K562 (cell line): ENCODE measurements at regions not wholly inside any gene's neighbourhood (a gene's known extent, or its start where the extent isn't known, plus 50 kb on each side); places are given as distances from the start of the nearest gene placed in this dataset.

ENCODE experiments used
- ATAC-seq: fragments of 200-7000 bp; cut with Tn5 transposase; 3 replicates; pipeline ENCODE4 v1.9.1; 2020; ENCODE audit warnings: moderate library complexity
- BruUV-seq: library from RNA; stranded (reverse); fragments of 400-500 nt; replicated peaks from 2 replicates; lab custom pipeline; 2021; lab: Mats Ljungman, UMichigan
- CTCF ChIA-PET: fragments of 300-600 bp; formaldehyde crosslinking; extraction: SDS; loops from one replicate; lab custom pipeline; 2021; ENCODE audit warnings: low intra/inter-chr PET ratio; lab: Yijun Ruan, JAX
- POLR2A ChIA-PET: fragments of 300-600, 350-650 bp; sonication (Branson Sonifier 250); formaldehyde crosslinking; extraction: SDS; loops from one replicate; lab custom pipeline; 2021; ENCODE audit warnings: antibody characterized with exemption, inconsistent platforms; lab: Yijun Ruan, JAX
- DNase-seq, 4 experiments: peaks; one replicate each; pipeline versions ENCODE4 v3.0.0 to v3.0.0-alpha.2; 2011 to 2018; ENCODE audit warnings: low spot score in 3 of 4, mixed read lengths in 3 of 4; ENCODE audit errors: extremely low read depth in 1 of 4
- FAIRE-seq: peaks from 2 replicates; lab custom pipeline; 2011; peaks lifted over from hg19 to GRCh38; lab: Jason Lieb, UNC
- H2AFZ ChIP-seq: 2 replicates; pipeline ENCODE4 v1.6.0; 2011; ENCODE audit warnings: low read depth, low read length, control low read depth, inconsistent platforms
- H3K27ac ChIP-seq: fragments of 200-600 bp; 3 replicates; pipeline ENCODE4 v1.8.0; 2011; ENCODE audit warnings: low read depth, mild to moderate bottlenecking, control low read depth, inconsistent platforms, low read length, moderate library complexity, mixed read lengths; ENCODE audit errors: extremely low read depth
- H3K27me3 ChIP-seq, 2 experiments: fragments of 300-600 bp in 1 of 2; 2 replicates in 1 of 2; 3 replicates in 1 of 2; pipeline versions ENCODE4 v1.6.0 to v1.8.0; 2011; ENCODE audit warnings: inconsistent platforms in 2 of 2, low read length in 2 of 2, mild to moderate bottlenecking in 1 of 2, mixed read lengths in 1 of 2, moderate library complexity in 1 of 2; ENCODE audit not compliant: control insufficient read depth in 2 of 2, insufficient read depth in 2 of 2
- H3K36me3 ChIP-seq: fragments of 300-600 bp; 3 replicates; pipeline ENCODE4 v1.8.0; 2011; ENCODE audit warnings: mild to moderate bottlenecking, low read length, inconsistent platforms; ENCODE audit not compliant: control insufficient read depth, insufficient read depth
- H3K4me1 ChIP-seq, 2 experiments: fragments of 200-600 bp in 1 of 2; replicated peaks in 1 of 2; 2 replicates in 1 of 2; 3 replicates in 1 of 2; pipeline versions ENCODE4 v1.5.1 to v1.8.0; 2011; ENCODE audit warnings: inconsistent platforms in 2 of 2, low read length in 2 of 2, mild to moderate bottlenecking in 1 of 2, mixed read lengths in 1 of 2, moderate library complexity in 1 of 2; ENCODE audit not compliant: control insufficient read depth in 2 of 2, insufficient read depth in 2 of 2
- H3K4me2 ChIP-seq: 2 replicates; pipeline ENCODE4 v1.6.1; 2011; ENCODE audit warnings: low read length, control low read depth, inconsistent platforms, mixed read lengths; ENCODE audit not compliant: insufficient read depth
- H3K4me3 ChIP-seq: fragments of 200-600 bp; sonication (generic), shearing (Covaris generic); 2 replicates; pipeline ENCODE4 v1.5.1; 2016; ENCODE audit warnings: control low read depth, inconsistent platforms
- H3K79me2 ChIP-seq: fragments of 200-600 bp; 3 replicates; pipeline ENCODE4 v1.8.0; 2011; ENCODE audit warnings: low read length, inconsistent platforms; ENCODE audit not compliant: control insufficient read depth, insufficient read depth
- H3K9ac ChIP-seq, 2 experiments: 2 replicates each; pipeline versions ENCODE4 v1.6.0 to v1.6.1; 2011; ENCODE audit warnings: low read depth in 2 of 2, low read length in 2 of 2, control low read depth in 1 of 2, inconsistent platforms in 1 of 2, mild to moderate bottlenecking in 1 of 2, mixed read lengths in 1 of 2; ENCODE audit not compliant: insufficient read depth in 1 of 2
- H3K9me1 ChIP-seq: one replicate; pipeline ENCODE4 v1.6.0; 2011; ENCODE audit warnings: inconsistent platforms, mild to moderate bottlenecking, low read length, moderate library complexity; ENCODE audit not compliant: control insufficient read depth, insufficient read depth
- H3K9me3 ChIP-seq: replicated peaks from 2 replicates; pipeline ENCODE4 v1.5.1; 2011; ENCODE audit warnings: low read depth, low read length, inconsistent platforms; ENCODE audit not compliant: control insufficient read depth, insufficient read depth
- H4K20me1 ChIP-seq: replicated peaks from 2 replicates; pipeline ENCODE4 v1.6.1; 2011; ENCODE audit warnings: low read length, inconsistent platforms, mixed read lengths; ENCODE audit not compliant: control insufficient read depth, insufficient read depth
- E4F1 ChIP-seq: fragments of 250-450 bp; sonication (Bioruptor Pico); IDR thresholded peaks from 2 replicates; pipeline ENCODE4 v1.5.0; 2021; ENCODE audit warnings: mild to moderate bottlenecking, borderline replicate concordance
- KLF10 ChIP-seq: fragments of 250-450 bp; sonication (Bioruptor Pico); IDR thresholded peaks from 2 replicates; pipeline ENCODE4 v1.6.1; 2021; ENCODE audit warnings: matching md5 sums
- MAFF ChIP-seq: IDR thresholded peaks from 2 replicates; pipeline ENCODE4 v1.6.1; 2012; ENCODE audit warnings: low read length, improper control_type of control experiment
- MGA ChIP-seq: fragments of 450-650 bp; IDR thresholded peaks from 2 replicates; pipeline ENCODE4 v1.6.1; 2016; ENCODE audit warnings: mild to moderate bottlenecking, moderate library complexity
- NEUROD1 ChIP-seq: fragments of 150-350 bp; IDR thresholded peaks from 2 replicates; pipeline ENCODE4 v1.6.1; 2014; ENCODE audit warnings: borderline replicate concordance, low read length, low read depth; ENCODE audit not compliant: partially characterized antibody
- NR3C1 ChIP-seq: sonication (generic); formaldehyde crosslinking; IDR thresholded peaks from 2 replicates; pipeline ENCODE4 v1.8.1; 2022; ENCODE audit warnings: missing genetic modification reagents
- NR4A1 ChIP-seq, 2 experiments: fragments of 250-450 bp in 1 of 2; fragments of 450-650 bp in 1 of 2; sonication (Bioruptor Pico) in 1 of 2; IDR thresholded peaks; 2 replicates each; pipeline versions ENCODE4 v1.4.0 to v1.6.1; 2016 to 2020; ENCODE audit warnings: mild to moderate bottlenecking in 2 of 2, missing compliant biosample characterization in 1 of 2, missing genetic modification characterization in 1 of 2, moderate library complexity in 1 of 2
- TCF3 ChIP-seq: sonication (generic); formaldehyde crosslinking; IDR thresholded peaks from 2 replicates; pipeline ENCODE4 v1.4.0; 2020; ENCODE audit warnings: mild to moderate bottlenecking, missing genetic modification reagents
- WGBS: fragments of 100-300 bp; shearing (Covaris generic); methylation state at CpG from one replicate; pipeline ENCODE4 v1.1.6; 2016; ENCODE audit warnings: low coverage, mixed read lengths; ENCODE audit not compliant: insufficient coverage; ENCODE audit errors: missing lambda C conversion rate; 5-methylcytosine and 5-hydroxymethylcytosine counted together
- in situ Hi-C: fragments of 300-500 bp; cut with MboI; formaldehyde crosslinking; loops from 4 replicates; pipeline ENCODE4 v1.15.0; 2018; ENCODE audit warnings: inconsistent platforms, mixed read lengths
- intact Hi-C: fragments of 100-400 bp; cut with micrococcal nuclease; formaldehyde crosslinking; loops from 2 replicates; pipeline ENCODE4 v1.14.2; 2022

GRCh38 chr1:244217711-244218110 is 166.6 kb downstream of the ZBTB18 start:
- no TSS peak for BruUV-seq
- Histone ChIP-seq H3K79me2 (no peaks in the 10 kb centered on the region), H3K36me3 (no peaks in the 10 kb centered on the region), H3K4me1 (no peaks in the 10 kb centered on the region), H3K9ac (no peak overlapping the region), H3K27ac (no peak overlapping the region), H3K9me3 (no peaks in the 10 kb centered on the region; the same call in 1 of the 2 replicates), H2AFZ (no peak overlapping the region), H4K20me1 (peaks cover 3% of the 10 kb centered on the region; the same call in 1 of the 2 replicates), H3K4me3 (no peak overlapping the region), H3K27me3 (peaks cover 15 to 47% of the 10 kb centered on the region in 2 experiments; a peak in 4 of 5 replicates), H3K4me2 (no peak overlapping the region), H3K9me1 (no peaks in the 10 kb centered on the region)
- intact Hi-C loops, result loop anchor here (10.0 kb wide), 1 partner anchor 203 kb away; no protein-coding TSS in a partner anchor
- no peak for FAIRE-seq
- ATAC-seq, result no peak
- DNase-seq, result no peak
- in situ Hi-C loops, result no loop called here
- ChIA-PET CTCF (no interaction called here), POLR2A (no interaction called here)
- WGBS, result 3% methylated on average over 2 of the region's 2 CpGs
- no peak for TF ChIP-seq E4F1 (CRISPR knock-in tag)
- TF ChIP-seq MAFF, result no peak
- TF ChIP-seq TCF3, result no peak
- TF ChIP-seq MGA, result no peak
- TF ChIP-seq NEUROD1, result no peak
- no peak for TF ChIP-seq KLF10 (CRISPR knock-in tag)
- TF ChIP-seq NR4A1 (CRISPR knock-in tag; IDR thresholded peaks at IDR 0.05), result no peak
- TF ChIP-seq NR4A1 (tag; IDR thresholded peaks at IDR 0.05), result no peak
- TF ChIP-seq NR3C1 (CRISPR knock-in tag), result no peak
